GM19452 (cell line): ENCODE measurements at regions not wholly inside any gene's neighbourhood (a gene's known extent, or its start where the extent isn't known, plus 50 kb on each side); places are given as distances from the start of the nearest gene placed in this dataset.

Source experiments
- ATAC-seq: cut with Tn5 transposase; IDR thresholded peaks from one replicate; pipeline ENCODE4 v1.9.1; 2021; ENCODE audit not compliant: unreplicated experiment

DNA sequence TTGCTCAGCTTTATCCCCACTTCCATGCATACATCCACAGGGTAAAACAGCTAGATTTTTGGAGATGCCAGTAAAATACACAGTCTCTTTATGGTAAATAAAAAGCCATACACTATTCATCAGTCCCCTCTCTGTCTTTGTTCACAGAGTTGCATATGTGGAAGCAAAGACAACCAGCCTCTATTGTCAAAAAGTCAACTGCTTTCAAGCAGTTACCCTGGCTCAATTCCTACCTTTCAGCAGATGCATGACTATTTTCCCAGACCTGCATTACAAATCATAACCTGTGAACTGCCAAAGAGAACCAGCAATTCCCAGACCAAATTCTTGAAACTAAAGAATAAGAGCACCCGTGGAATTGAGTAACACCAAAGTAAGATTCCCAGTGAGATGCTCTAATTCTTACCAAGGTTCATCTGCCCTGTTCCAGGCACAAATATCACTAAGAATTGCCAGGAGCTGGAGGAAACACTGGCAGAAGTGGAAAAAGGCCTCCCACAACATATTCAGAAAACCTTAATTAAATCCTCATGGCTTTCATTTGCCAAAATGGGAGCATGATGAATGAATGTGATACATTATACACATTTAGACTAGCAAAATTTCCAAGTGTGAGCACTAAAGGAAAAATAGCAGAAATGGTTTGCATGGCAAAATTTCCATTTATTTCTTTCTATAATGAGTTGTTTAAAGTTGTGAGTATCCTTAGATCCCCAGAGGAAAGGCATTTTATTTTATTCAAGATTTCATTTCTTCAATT, 391.2 kb upstream of the ADGRL3 start:
- no peak for ATAC-seq

DNA sequence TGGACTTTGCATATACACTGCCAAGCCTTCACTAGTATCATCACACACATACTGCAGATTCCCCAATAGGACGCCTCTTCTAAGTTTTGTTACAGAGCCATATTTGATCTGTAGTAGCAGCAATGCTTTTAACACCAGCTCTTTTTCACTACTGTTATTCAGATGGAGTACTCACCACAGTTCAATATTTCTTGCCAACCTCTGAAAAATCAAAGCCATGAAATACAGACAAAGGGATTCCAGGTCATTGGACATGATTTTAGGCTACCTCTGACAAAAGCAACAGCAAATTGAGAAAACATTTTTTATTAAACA, 390.7 kb upstream of the ADGRL3 start:
- no peak for ATAC-seq

DNA sequence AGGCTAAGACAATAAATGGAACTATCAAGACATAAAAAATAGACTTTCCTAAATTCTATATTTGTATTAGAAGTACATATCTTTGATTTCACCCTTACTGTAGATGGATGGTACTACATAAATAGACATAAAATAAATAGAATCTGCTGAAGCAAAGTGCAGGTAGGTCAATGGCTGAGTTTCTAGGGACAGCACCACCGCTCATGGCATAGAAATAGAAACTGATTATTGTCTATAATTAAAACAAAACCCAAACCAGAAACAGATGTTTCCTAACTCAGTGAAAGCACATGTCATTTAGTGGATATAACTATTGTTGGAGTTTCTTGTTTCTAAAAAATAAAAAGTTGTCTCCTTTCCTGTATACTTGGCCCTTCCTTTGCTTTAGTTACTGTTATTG, 387.3 kb upstream of the ADGRL3 start:
- no peak for ATAC-seq

DNA sequence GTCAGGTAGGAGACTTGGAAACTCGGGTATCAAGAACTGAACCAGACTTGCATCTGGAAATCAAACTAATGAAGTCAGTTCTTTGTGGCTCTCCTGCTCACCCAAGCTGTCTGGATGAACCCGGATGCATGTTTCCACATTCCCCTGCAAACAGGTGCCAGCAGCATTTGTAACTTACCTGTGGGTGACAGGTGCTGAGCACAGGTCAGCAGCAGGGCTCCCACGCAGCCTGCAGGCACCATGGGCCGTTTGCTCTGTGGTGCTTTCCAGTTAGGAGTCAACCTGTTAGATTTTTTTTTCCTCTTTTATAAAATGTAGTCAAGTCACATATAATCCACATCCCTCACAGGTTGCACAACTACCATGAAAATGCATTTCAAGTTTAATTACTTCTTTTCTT, 385.6 kb upstream of the ADGRL3 start:
- no peak for ATAC-seq

DNA sequence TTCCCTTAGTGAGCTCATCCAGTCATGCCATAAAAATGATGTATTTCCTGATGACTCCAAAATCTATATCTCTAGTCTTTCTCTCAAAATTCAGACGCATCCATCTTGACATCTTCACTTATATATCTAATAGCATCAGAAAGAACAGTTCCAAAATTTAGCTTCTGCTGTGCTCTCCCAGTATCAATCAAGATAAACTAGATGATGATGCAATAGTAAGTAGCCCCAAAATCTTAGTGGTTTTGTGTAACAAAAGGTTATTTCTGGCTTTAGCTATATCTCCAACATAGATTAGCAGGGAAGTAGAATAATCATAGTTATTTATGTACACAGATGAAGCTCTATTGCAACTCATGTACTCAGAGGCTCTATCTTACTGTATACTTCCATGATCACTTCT, 382.5 kb upstream of the ADGRL3 start:
- no peak for ATAC-seq

DNA sequence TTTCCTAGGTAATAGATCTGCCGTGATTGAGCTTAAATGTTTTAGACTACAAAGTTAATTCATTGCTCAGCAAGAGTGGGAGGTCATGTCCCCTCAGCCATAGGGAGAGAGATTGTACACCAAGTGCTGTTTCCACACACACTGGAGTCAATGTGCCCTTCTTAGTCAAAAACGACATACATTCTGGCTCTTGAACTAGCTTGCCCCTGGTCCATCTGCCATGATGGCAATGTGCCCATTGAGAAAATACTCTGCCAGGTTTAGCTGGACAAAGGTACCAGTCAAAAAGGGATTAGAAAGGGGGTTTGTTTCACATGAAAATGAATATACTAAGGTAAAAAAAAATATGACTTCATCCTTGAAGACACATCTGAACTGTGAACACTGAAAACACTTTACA, 377.1 kb upstream of the ADGRL3 start:
- no peak for ATAC-seq

DNA sequence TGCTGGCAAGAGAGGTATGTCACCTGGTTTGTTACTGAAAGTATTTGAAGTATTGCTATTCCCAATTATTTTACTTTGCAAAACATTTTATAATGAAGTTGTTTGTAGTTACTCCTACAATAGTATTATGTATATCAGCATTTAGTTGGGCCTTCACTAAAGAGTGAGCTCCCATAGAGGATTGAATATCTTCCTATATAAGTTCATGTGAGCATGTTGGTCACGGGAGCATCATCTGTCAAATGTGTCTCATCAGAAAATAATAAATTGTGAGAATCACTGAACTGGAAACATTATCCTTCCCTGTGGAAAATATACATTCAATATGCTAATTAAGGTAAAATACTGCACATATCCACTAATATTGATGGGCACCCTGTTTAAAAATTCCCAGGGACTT, 360.1 kb upstream of the ADGRL3 start:
- no peak for ATAC-seq

DNA sequence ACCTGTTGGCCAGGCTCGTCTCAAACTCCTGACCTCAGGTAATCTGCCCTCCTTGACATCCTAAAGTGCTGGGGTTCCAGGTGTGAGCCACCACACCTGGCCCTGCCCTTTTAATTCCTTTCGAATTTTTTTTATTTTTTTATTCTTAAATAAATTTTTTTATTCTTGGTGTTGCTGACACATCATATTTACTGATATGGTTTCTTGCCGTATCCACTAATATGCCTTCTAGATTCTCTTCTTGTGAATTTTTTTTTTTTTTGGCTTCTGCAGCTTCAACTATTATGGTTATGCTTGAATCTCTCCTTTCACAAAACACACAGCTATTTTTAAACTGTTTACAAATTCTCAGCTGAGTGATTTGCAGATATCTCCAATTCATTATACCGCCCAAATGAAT, 353.4 kb upstream of the ADGRL3 start:
- ATAC-seq: no peak

DNA sequence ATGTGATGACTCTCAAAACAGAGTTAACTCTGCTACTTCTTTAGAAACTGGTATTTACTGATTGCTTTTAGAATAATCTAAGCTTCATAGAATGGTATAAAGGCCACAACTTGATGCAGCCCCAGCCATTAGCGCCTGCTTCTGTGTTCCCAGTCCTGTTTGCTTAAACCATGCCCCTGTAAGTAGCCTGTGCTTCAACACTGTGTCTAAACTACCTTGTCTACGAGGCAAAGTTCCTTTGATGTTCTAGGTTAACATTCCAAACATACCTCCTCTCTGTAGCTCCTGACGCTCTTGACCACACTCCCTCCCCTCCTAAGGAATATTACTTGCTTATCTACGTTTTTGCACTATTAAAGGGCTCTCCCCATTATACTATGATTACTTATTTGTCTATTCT, 352.5 kb upstream of the ADGRL3 start:
- no peak for ATAC-seq

DNA sequence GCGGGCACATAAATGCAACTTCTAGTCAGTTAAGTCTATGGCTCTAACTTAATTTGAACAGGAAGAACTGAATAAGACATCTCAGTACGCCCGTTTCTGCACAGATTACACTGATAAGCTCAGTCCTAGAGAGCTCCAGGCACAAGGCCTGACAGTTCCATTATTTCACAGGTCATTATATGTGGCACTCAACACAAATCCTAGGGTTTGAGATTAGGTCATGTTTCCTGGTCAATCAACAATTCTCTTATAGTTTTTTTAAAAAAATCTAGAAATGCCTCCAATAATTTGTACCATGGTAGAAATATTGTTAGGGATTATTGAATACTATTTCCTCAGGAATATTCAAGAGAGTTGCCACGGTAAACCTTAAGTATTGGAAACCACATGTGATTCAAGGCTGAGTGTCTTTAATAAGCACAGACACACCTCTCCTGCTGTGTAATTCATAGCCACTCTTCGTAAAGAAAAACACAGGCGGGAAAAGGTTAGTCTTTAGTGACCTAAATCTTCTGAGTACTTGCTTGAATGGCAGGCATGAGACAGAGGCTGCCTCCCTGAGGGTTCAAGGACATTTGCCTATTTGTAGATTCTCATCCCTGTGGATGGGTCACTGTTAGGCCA, 342.9 kb upstream of the ADGRL3 start:
- no peak for ATAC-seq

DNA sequence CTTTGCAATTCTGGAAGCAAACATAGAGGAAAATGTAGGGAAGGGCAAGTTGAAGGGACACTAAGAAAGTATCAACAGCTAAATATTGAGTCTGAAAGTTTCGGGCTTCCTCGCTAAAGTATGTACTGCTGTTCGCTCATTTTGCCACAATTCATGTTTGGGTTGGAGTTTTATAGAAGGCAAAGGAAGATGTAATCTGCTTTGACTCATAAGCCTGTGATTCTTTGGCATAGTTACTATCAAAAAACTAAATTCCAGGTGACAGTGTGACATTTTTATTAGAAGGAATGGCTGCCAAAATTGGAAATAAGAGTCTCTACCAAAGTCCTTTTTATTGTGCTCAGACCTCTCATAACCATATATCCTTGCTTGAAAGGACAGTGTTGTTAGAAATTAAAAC, 336.7 kb upstream of the ADGRL3 start:
- ATAC-seq: no peak

DNA sequence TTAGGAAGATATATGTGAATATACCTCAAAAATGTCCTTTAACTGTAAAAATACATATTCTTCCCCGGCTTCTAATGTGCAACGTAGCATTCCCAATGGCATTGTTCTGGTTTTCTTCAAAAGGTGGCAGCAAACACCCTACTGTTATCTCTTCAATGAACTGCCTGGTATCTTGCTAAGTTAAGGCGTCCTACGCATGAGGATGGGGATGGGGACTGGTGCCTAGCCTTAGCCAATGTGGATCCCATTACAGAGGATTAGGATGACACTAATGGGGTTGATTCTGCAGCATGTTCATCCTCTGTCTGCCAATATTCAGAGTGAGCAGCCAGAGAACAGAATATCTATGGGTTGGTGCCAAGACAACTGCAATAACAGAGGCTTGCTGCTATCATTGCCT, 334.9 kb upstream of the ADGRL3 start:
- no peak for ATAC-seq

DNA sequence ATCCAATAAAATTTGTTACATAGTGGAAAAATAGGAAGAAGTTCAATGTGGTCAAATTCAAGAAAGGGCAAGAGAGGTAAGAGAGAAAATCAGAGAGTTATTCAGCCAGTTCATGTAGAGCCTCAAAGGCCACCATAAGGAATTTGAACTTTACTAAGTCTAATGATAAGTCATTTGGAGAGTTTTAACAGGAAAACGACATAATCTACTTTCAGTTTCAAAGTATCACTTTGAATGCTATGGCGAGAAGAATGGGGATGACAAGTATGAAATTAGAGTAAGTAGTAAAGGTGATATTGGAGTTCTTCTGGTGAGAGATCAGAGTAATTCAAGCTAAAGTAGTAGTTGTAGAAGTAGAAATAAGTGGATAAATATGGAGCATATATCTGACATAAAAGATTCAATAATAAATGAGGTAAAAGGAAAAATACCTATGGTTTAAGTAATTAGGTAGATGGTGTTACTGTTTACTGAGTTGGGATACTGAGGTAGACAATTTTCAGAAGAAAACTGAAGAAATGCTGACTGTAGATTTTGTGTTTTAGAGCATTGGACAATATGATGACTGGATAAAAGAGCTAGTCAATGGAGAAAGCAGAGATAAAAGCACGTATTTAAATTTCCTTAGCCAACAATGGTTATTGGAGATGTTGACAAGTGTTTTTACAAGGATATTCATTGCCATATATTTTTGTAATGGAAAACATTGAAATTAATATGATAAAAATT, 331.7 kb upstream of the ADGRL3 start:
- ATAC-seq: no peak

DNA sequence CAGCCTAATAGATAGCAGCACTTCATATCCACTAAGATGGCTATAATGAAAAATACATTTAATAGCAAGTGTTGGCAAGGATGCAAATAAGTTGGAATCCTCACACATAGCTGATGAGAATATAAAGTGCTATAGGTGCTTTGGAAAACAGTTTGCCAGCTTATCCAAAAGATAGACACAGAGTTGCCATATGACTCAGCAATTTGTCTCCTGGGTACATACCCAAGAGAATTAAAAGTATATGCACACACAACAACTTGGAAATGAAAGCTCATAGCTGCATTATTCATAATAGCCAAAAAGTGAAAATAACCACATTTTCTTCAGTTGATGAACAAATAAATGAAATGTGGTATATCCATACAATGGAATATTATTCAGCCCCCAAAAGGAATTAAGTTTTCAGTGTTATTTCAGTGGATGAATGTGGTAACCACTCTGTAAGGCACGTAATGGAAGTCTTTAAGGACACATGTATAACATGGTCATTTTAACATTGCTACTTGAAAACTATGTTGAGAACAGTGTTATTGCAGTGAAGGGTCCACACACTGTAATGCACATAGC, 320.9 kb upstream of the ADGRL3 start:
- ATAC-seq: no peak

DNA sequence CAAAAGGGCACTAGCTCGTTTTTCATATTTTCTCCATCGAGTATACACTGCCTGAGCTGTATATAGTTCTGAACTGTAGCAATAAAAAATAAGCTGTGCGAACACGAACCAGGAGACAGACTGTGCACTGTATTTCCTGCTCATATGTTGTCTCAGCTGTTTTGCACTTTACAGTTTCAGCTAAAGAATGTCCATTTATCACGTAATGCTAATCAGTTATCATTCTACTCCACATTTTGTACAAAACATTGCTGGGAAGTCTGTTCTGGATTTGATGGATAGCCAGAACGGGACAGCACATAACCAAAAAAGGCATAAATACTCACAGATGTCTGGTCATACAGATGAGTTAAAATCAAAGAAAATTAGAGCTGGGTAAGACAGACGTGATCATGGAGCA, 315.5 kb upstream of the ADGRL3 start:
- no peak for ATAC-seq

DNA sequence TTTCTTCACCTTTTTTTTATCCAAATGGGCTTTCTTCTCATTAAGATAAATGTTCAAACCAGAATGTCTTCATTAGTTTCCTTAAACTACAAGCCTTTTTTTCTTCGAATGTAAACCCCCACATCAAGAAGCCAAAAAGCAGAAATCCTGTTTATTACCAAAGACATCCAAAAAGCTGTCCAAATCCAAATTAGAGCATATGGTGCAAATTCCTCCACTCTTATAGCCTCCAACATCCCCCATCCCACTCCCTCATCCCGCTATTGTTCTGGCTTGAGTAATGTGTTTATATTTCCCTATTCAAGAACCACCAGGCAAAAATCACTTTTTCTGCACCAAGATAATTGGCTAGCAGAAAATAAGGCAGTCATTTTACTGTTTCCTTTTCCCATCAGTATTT, 315.1 kb upstream of the ADGRL3 start:
- no peak for ATAC-seq

DNA sequence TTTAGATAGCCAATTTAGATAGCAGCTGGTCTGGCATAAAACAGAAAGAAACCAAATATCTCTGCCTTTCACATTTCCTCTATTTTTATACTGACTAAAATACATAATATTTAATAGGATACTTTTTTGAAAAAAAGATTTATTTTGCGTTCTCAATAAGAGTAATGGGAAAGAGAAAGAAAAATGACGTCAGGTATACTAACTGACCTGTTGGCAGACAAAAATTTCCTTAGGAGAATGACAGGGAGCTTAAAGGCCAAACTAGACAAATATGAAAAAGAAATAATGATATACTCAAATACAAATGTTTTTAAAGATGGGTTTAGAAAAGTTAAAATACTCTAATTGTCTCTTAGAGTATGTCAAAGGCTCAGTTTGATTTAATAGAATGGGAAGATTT, 309.4 kb upstream of the ADGRL3 start:
- ATAC-seq: no peak

DNA sequence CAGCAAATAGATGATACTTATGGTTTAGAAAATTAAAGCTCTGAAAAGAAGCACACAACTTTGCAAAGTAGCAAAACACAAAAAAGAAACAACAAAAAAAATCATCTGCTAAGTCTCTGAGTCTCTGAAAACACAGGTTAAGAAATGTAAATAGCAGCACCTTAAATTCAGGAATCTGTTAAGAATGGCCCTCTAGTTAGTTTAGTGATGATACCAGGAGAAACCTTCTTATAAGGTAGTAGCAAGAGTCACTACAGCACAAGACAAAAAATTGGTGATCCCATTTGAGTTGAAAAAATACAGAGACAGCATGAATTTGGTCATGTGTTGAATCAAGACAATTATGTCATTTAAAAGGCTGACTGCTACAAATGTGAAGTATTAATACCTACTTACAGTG, 308.2 kb upstream of the ADGRL3 start:
- no peak for ATAC-seq

DNA sequence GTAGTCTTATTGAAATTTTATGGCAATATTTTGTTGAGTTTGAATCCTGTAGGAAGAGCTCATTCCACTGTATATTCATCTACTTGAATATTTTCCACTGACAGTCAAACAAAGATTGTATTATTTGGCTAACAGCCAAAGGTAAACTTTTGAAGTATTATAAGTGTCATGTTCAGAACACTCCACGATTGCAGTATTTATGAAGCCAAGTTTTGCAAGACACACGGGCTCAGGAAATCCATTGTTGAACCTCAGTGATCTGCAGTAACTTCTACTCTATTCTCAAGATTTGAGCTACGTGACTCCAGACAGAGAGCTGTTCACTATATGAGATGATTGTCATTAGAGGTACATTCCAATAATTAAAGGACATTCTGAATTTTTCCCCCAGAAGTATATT, 302.7 kb upstream of the ADGRL3 start:
- no peak for ATAC-seq

DNA sequence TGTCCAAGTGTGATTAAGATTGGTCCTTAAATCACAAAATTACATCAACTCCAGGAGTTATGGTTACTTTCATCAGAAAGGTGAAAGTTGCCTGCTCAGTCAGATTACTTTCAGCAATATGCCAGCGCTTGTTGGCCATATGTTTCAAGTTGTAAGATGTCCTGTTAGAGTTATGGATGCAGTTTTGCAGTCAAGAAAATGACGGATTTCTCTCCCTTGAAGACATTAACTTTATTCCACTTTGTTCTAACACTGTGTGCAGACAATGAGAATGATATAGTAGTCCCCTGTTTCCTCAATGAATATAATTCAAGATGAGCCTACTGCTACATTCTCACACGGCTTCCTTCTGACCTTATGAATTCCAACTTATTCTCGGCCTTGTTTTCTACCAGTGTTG, 295.0 kb upstream of the ADGRL3 start:
- ATAC-seq: no peak

DNA sequence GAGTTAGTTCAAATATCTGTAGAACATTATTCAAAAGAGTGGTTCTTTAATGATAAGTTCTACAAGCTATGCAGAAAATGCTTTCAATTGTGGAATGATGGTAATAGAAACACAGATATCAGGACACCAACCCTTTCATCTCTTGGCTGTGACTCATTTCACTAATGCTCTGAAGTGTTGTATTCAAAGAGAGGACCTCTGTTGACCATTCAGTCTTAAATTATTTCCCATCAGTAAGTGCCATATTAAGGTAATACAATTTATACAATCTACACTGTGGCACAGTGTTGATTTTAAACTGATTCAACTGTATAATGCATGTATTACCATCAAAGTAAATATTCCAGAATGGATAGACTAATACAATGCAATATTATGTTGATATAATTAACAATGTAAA, 289.0 kb upstream of the ADGRL3 start:
- no peak for ATAC-seq

DNA sequence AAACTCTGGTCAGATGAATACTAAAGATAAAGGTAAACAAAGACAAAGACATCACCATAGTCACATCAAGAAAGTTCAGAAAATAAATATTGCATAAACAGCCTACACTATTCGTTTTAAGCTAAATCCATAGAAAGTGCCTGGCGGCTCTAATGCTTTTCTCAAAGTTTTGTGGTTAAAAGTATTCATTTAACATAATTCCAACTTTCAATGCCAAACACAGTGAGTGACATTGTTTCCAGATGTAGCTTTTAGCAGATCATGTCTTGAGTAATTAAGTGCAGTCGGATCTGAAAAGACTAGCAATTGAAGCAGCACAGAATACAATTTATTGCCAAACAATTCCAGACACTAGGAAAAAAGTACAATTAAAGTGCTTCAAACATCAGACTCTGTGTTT, 287.1 kb upstream of the ADGRL3 start:
- ATAC-seq: no peak
